ENCODE measurements at regions not wholly inside any gene's neighbourhood (a gene's known extent, or its start where the extent isn't known, plus 50 kb on each side); places are given as distances from the start of the nearest gene placed in this dataset.

- DNase-seq (ENCODE audit: low read depth in 1 of 2, low spot score in 1 of 2) (no peak), FAIRE-seq (no peak), ATAC-seq (no peak)
- POLR2A ChIA-PET = no interaction called here
- TF ChIP-seq ATOH8 (CRISPR knock-in tag; IDR thresholded peaks at IDR 0.05; ENCODE audit: low read depth) = no peak
- TF ChIP-seq ZC3H11A (IDR thresholded peaks at IDR 0.05) = no peak
- TF ChIP-seq SREBF2 (IDR thresholded peaks at IDR 0.05) = no peak
- 19% methylated on average over 3 of the region's 3 CpGs for WGBS (ENCODE audit: missing lambda C conversion rate)
- Histone ChIP-seq H3K4me1 (no peaks in the 10 kb centered on the region), H3K4me2 (no peak overlapping the region), H3K9me3 (no peaks in the 10 kb centered on the region), H3K4me3 (no peak overlapping the region), H3K27ac (no peak overlapping the region)
- CTCF ChIA-PET = interaction anchor here (1.2 kb wide), 1 partner anchor 16 kb away, joined by 3 read pairs; no protein-coding TSS in a partner anchor
Observed at GRCh38 chr20:20939006-20939405, 167.2 kb downstream of the LINC00237 start.

- H3K4me2 ChIP-seq = no peak overlapping the region
- no peak overlapping the region for H3K4me3 ChIP-seq
- ChIA-PET CTCF (no interaction called here), POLR2A (no interaction called here)
- no peak for ATAC-seq
- no peak for DNase-seq (ENCODE audit: low read depth in 1 of 2, low spot score in 1 of 2)
- H3K27ac ChIP-seq = no peak overlapping the region
- FAIRE-seq = no peak
- H3K4me1 ChIP-seq = no peaks in the 10 kb centered on the region
- no peak for TF ChIP-seq KDM5A (IDR thresholded peaks at IDR 0.05)
- TF ChIP-seq MAZ (IDR thresholded peaks at IDR 0.05; ENCODE audit: borderline replicate concordance, low read depth, low read length) = no peak
- TF ChIP-seq BCL3 (IDR thresholded peaks at IDR 0.05) = no peak
- TF ChIP-seq ZNF302 (CRISPR knock-in tag; IDR thresholded peaks at IDR 0.05) = no peak
- no peak for TF ChIP-seq RNF2 (IDR thresholded peaks at IDR 0.05; ENCODE audit: borderline replicate concordance, low read depth)
- TF ChIP-seq CBX8 (IDR thresholded peaks at IDR 0.05) = no peak
- TF ChIP-seq FOSB (CRISPR knock-in tag; IDR thresholded peaks at IDR 0.05) = no peak
- no peak for TF ChIP-seq FOSL2 (IDR thresholded peaks at IDR 0.05)
- no peak for TF ChIP-seq FOSL2 (CRISPR knock-in tag; IDR thresholded peaks at IDR 0.05)
- no peak for TF ChIP-seq USF2 (IDR thresholded peaks at IDR 0.05)
- TF ChIP-seq E2F6 (IDR thresholded peaks at IDR 0.05; ENCODE audit: borderline replicate concordance, low read depth) = no peak
- H3K9me3 ChIP-seq = no peaks in the 10 kb centered on the region
- WGBS (ENCODE audit: missing lambda C conversion rate) = 7% methylated on average over 7 of the region's 7 CpGs
Observed at GRCh38 chr20:20938599-20938998, 167.6 kb downstream of the LINC00237 start.

- CTCF ChIA-PET = no interaction called here
- Histone ChIP-seq H3K4me3 (no peak overlapping the region), H3K4me1 (no peaks in the 10 kb centered on the region), H3K27ac (no peak overlapping the region), H3K9me3 (no peaks in the 10 kb centered on the region), H3K4me2 (no peak overlapping the region)
- ATAC-seq (no peak), FAIRE-seq (no peak), DNase-seq (ENCODE audit: low read depth in 1 of 2, low spot score in 1 of 2) (no peak)
- 23% methylated on average over 7 of the region's 7 CpGs for WGBS (ENCODE audit: missing lambda C conversion rate)
- POLR2A ChIA-PET = no interaction called here
- no peak for TF ChIP-seq SMC3 (IDR thresholded peaks at IDR 0.05)
- TF ChIP-seq USF2 (IDR thresholded peaks at IDR 0.05) = no peak
- no peak for TF ChIP-seq PBX3 (IDR thresholded peaks at IDR 0.05)
- TF ChIP-seq SREBF2 (IDR thresholded peaks at IDR 0.05) = no peak
Observed at GRCh38 chr20:20938131-20938530, 168.0 kb downstream of the LINC00237 start.
